ENCODE measurements at regions not wholly inside any gene's neighbourhood (a gene's known extent, or its start where the extent isn't known, plus 50 kb on each side); places are given as distances from the start of the nearest gene placed in this dataset.
"Not testable (repeated sequence)": the region's sequence is repeated elsewhere in the genome, so short reads cannot be mapped to it uniquely, and the experiment has no call there.

DNA sequence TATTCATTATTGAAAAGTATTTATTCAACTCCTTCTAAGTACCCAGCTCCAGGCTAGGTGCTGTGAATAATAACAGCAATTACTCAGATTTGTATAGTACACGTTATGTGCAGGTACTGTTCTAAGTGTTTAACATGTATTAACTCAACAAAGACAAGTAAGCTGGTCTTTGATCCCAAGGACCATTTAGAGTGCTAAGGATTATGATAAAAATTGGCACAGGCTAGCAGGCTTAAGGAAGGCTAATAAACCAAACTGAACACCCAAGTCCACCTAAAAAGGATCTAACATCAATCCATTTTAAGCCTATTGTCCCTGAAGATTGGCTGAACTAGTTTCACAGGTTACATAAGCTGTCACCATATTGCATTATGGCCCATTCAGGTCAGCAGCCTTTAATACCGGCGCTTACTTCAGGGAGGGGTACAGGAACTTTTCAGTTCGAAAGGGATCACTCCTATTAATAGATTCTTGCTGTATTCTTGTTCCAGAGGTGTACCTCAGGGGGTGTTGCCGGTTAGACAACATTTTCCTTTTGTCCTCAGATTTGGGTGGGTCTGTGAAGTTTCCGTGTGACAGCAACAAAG lies 99.0 kb upstream of the GMDS start:
- POLR2A ChIA-PET (ENCODE audit: unreplicated experiment), result no interaction called here
- Histone ChIP-seq H3K9me2 (ENCODE audit: insufficient read depth) (no peaks in the 10 kb centered on the region), H2AFZ (no peak overlapping the region), H3F3A (ENCODE audit: insufficient read depth, low read depth) (no peaks in the 10 kb centered on the region), H3K27ac (no peak overlapping the region), H3K4me3 (no peak overlapping the region), H3K79me2 (ENCODE audit: low read depth) (no peaks in the 10 kb centered on the region), H3K27me3 (ENCODE audit: insufficient read depth, low read depth) (no peaks in the 10 kb centered on the region), H4K20me1 (ENCODE audit: insufficient read depth) (no peaks in the 10 kb centered on the region), H3K4me1 (replicated peaks; ENCODE audit: insufficient read depth) (no peaks in the 10 kb centered on the region), H3K9me3 (ENCODE audit: insufficient read depth, low read depth) (no peaks in the 10 kb centered on the region), H3K4me2 (no peak overlapping the region), H3K36me3 (ENCODE audit: low read depth) (no peaks in the 10 kb centered on the region)
- no peak for DNase-seq
- no TSS peak for BruUV-seq (replicated peaks)
- CTCF ChIA-PET, result no interaction called here
- TF ChIP-seq EZH2 (IDR thresholded peaks at IDR 0.05; ENCODE audit: low read depth), result no peak
- TF ChIP-seq, protein P1, sequence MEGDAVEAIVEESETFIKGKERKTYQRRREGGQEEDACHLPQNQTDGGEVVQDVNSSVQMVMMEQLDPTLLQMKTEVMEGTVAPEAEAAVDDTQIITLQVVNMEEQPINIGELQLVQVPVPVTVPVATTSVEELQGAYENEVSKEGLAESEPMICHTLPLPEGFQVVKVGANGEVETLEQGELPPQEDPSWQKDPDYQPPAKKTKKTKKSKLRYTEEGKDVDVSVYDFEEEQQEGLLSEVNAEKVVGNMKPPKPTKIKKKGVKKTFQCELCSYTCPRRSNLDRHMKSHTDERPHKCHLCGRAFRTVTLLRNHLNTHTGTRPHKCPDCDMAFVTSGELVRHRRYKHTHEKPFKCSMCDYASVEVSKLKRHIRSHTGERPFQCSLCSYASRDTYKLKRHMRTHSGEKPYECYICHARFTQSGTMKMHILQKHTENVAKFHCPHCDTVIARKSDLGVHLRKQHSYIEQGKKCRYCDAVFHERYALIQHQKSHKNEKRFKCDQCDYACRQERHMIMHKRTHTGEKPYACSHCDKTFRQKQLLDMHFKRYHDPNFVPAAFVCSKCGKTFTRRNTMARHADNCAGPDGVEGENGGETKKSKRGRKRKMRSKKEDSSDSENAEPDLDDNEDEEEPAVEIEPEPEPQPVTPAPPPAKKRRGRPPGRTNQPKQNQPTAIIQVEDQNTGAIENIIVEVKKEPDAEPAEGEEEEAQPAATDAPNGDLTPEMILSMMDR (conservative IDR thresholded peaks at IDR 0.05), result no peak
- intact Hi-C loops (cut with micrococcal nuclease; ENCODE audit: unreplicated experiment), result no loop called here

GRCh38 chr6:2327591-2327990 lies 82.2 kb upstream of the GMDS start:
- H4K20me1 ChIP-seq (ENCODE audit: insufficient read depth), result no peaks in the 10 kb centered on the region
- H3K27me3 ChIP-seq (ENCODE audit: insufficient read depth, low read depth), result no peaks in the 10 kb centered on the region
- POLR2A ChIA-PET (ENCODE audit: unreplicated experiment), result no interaction called here
- no peaks in the 10 kb centered on the region for H3K4me1 ChIP-seq (replicated peaks; ENCODE audit: insufficient read depth)
- no peaks in the 10 kb centered on the region for H3K9me2 ChIP-seq (ENCODE audit: insufficient read depth)
- no peaks in the 10 kb centered on the region for H3K36me3 ChIP-seq (ENCODE audit: low read depth)
- H3K4me2 ChIP-seq, result no peak overlapping the region
- CTCF ChIA-PET, result interaction anchor here (0.6 kb wide), 1 partner anchor 179 kb away, joined by 6 read pairs; no protein-coding TSS in a partner anchor
- H3K79me2 ChIP-seq (ENCODE audit: low read depth), result no peaks in the 10 kb centered on the region
- H3K27ac ChIP-seq, result no peak overlapping the region
- no TSS peak for BruUV-seq (replicated peaks)
- DNase-seq, result no peak
- H3K9me3 ChIP-seq (ENCODE audit: insufficient read depth, low read depth), result peaks cover 3% of the 10 kb centered on the region; the same call in 1 of the 2 replicates
- no peak overlapping the region for H3K4me3 ChIP-seq
- no peaks in the 10 kb centered on the region for H3F3A ChIP-seq (ENCODE audit: insufficient read depth, low read depth)
- no peak overlapping the region for H2AFZ ChIP-seq
- intact Hi-C loops (cut with micrococcal nuclease; ENCODE audit: unreplicated experiment), result no loop called here
- TF ChIP-seq, protein P1 (conservative IDR thresholded peaks at IDR 0.05), result no peak
- no peak for TF ChIP-seq EZH2 (IDR thresholded peaks at IDR 0.05; ENCODE audit: low read depth)

DNA sequence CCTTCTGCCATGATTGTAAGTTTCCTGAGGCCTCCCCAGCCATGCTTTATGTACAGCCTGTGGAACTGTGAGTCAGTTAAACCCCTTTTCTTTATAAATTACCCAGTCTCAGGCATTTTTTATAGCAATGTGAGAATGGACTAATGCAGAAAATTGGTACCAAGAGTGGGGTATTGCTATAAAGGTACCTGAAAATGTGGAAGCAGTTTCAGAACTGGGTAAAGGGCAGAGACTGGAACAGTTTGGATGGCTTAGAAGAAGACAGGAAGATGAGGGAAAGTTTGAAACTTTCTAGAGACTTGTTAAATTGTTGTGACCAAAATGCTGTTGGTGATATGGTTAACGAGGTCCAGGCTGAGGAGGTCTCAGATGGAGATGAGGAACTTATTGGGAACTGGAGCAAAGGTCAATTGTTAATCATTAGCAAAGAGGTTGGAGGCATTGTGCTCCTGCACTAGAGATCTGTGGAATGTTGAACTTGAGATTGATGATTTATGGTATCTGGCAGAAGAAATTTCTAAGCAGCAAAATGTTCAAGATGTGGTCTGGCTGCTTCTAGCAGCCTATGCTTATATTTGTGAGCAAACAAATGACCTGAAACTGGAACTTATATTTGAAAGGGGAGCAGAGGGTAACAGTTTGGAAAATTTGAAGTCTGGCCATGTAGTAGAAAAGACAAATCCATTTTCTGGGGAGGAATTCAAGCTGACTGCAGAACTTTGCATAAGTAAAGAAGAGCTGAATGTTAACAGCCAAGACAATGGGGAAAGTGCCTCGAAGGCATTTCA lies 79.0 kb upstream of the GMDS start:
- Histone ChIP-seq H3K27ac (no peak overlapping the region), H3K4me3 (no peak overlapping the region), H4K20me1 (ENCODE audit: insufficient read depth) (no peaks in the 10 kb centered on the region), H3K9me3 (ENCODE audit: insufficient read depth, low read depth) (peaks cover 3% of the 10 kb centered on the region; the same call in 1 of the 2 replicates), H3K27me3 (ENCODE audit: insufficient read depth, low read depth) (no peaks in the 10 kb centered on the region), H3K4me2 (no peak overlapping the region), H3K36me3 (ENCODE audit: low read depth) (no peaks in the 10 kb centered on the region), H3K9me2 (ENCODE audit: insufficient read depth) (no peaks in the 10 kb centered on the region), H3K79me2 (ENCODE audit: low read depth) (no peaks in the 10 kb centered on the region), H3K4me1 (replicated peaks; ENCODE audit: insufficient read depth) (no peaks in the 10 kb centered on the region), H2AFZ (no peak overlapping the region), H3F3A (ENCODE audit: insufficient read depth, low read depth) (no peaks in the 10 kb centered on the region)
- TF ChIP-seq, protein P1 (conservative IDR thresholded peaks at IDR 0.05), result no peak
- TF ChIP-seq EZH2 (IDR thresholded peaks at IDR 0.05; ENCODE audit: low read depth), result no peak
- ChIA-PET POLR2A (ENCODE audit: unreplicated experiment) (no interaction called here), CTCF (no interaction called here)
- intact Hi-C loops (cut with micrococcal nuclease; ENCODE audit: unreplicated experiment), result no loop called here
- no peak for DNase-seq
- BruUV-seq (replicated peaks), result no TSS peak

GRCh38 chr6:2317498-2317897 lies 72.1 kb upstream of the GMDS start:
- H2AFZ ChIP-seq; H4K20me1 ChIP-seq (ENCODE audit: insufficient read depth); POLR2A ChIA-PET (ENCODE audit: unreplicated experiment); H3K79me2 ChIP-seq (ENCODE audit: low read depth); BruUV-seq (replicated peaks); H3K4me3 ChIP-seq; H3F3A ChIP-seq (ENCODE audit: insufficient read depth, low read depth); H3K4me2 ChIP-seq; H3K9me3 ChIP-seq (ENCODE audit: insufficient read depth, low read depth); H3K4me1 ChIP-seq (replicated peaks; ENCODE audit: insufficient read depth); intact Hi-C loops (cut with micrococcal nuclease; ENCODE audit: unreplicated experiment); H3K27ac ChIP-seq; H3K36me3 ChIP-seq (ENCODE audit: low read depth); CTCF ChIA-PET; H3K27me3 ChIP-seq (ENCODE audit: insufficient read depth, low read depth); DNase-seq; H3K9me2 ChIP-seq (ENCODE audit: insufficient read depth): not testable (repeated sequence)
